GM19239 (cell line): ENCODE measurements at regions not wholly inside any gene's neighbourhood (a gene's known extent, or its start where the extent isn't known, plus 50 kb on each side); places are given as distances from the start of the nearest gene placed in this dataset.
"Not testable (repeated sequence)": the region's sequence is repeated elsewhere in the genome, so short reads cannot be mapped to it uniquely, and the experiment has no call there.

Experiments
- DNase-seq: peaks from one replicate; pipeline ENCODE4 v3.0.0; 2011; ENCODE audit warnings: low spot score; ENCODE audit not compliant: insufficient read length
- FAIRE-seq: peaks from 2 replicates; lab custom pipeline; 2011; peaks lifted over from hg19 to GRCh38; lab: Jason Lieb, UNC

- FAIRE-seq (no peak), DNase-seq (no peak)
Observed at GRCh38 chr4:83758285-83758684, 222.4 kb downstream of the GPAT3 start.

- no peak for FAIRE-seq
- no peak for DNase-seq
Observed at GRCh38 chr4:83757121-83757621, 221.3 kb downstream of the GPAT3 start.

DNA sequence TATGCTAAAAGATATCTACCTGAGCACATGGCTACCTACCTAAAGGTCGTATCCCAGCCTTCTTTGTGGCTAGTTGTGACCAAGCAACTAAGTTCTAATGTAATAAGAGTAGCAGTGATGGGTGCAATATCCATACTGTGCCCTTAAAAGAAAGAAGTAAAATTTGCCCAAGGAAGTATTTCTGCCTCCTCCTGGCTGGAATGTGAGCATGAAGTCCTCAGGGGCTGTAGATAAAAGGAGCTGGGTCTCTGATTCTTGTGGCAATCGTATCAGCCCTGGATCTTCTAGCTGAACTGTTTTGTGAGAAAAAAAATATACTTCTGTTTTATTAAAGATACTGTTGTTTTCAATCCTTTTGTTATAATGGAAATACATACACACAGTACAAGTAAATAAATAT, 217.4 kb downstream of the GPAT3 start:
- FAIRE-seq (no peak), DNase-seq (no peak)

DNA sequence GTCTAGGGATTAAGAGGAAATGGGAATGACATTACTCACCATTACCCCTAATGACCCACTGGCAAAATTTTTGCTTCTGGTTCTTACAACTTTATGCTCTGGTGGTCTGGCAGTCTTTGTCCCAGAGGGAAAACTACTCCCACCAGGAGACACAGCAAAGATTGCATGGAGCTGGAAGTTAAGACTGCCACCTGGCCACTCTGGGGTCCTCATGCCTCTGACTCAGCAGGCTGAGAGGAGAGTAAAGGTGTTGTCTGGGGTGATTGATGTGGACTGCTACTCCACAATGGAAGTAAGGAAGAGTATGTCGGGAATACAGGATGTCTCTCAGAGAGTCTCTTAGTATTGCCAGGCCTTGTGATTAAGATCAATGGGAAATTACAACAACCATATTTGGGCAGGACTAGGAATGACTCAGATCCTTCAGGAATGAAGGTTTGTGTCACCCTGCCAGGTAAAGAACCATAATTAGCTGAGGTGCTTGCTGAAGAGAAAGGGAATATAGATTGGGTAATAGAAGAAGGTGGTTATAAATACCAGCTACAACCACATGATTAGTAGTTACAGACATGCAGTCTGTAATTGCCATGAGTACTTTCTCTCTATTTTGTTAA, 215.5 kb downstream of the GPAT3 start:
- no peak for FAIRE-seq
- DNase-seq: no peak

DNA sequence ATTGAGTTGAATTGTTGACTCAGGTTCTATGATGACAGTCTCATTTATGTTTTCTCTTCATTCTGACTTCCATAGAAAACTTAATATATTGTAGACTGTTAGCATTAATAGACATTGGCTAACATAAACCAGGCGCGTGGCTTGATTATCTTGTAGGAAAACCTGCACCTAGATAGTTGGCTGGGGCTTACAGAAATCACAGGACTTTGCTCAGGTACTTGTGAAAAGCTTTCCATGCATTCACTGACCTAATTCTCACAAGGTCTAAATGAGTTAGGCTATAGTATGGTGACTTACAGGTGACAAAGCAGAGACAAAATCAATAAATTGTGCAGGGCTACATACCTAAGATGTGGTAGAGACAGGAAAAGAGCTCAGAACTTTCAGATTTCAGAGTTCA, 212.8 kb downstream of the GPAT3 start:
- FAIRE-seq (no peak), DNase-seq (no peak)

DNA sequence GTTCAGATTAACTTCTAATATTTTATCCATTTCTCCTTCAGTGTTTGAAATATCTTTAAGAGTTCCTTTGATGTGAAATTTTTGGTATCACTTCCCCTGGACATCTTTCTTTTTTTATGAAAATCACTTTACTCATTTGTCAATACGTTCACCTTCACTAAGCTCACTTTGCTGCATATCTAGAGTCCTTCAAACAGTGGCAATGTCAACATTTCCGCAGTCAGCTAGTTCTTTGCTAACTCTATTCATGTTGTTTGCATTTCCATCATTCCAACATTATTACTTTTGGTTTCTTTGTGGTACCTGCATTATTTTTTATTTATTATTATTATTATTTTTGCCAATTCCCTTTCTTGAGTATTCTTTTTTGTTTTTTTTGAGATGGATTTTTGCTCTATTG, 203.0 kb downstream of the GPAT3 start:
- DNase-seq: no peak

DNA sequence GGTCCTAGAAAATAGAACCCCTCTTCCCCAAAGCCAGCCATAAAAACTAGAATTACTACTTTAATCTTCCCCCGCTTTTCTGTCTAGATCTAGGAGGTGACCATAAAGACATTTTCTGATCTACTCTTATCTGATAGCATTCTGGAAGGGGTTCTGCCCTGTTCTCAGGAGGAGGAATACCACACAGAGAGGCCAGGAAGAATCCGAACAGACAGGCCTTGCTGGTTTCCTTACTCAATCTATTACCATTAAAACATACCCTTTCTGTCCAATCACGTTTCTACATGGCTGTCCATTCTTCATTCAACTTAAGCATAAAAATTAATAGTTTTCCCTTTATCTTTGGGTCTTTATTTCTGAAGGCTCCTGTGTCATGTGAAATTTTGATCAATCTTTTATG, 198.7 kb downstream of the GPAT3 start:
- DNase-seq (no peak), FAIRE-seq (no peak)

More for the DNA sequence above, 203.0 kb downstream of the GPAT3 start:
- FAIRE-seq: no peak

- DNase-seq (no peak), FAIRE-seq (no peak)
Observed at GRCh38 chr4:83732114-83732635, 196.3 kb downstream of the GPAT3 start.

- FAIRE-seq (no peak), DNase-seq (no peak)
Observed at GRCh38 chr4:83731609-83732008, 195.7 kb downstream of the GPAT3 start.

- FAIRE-seq, DNase-seq: not testable (repeated sequence)
Observed at GRCh38 chr4:83730958-83731357, 195.1 kb downstream of the GPAT3 start.

DNA sequence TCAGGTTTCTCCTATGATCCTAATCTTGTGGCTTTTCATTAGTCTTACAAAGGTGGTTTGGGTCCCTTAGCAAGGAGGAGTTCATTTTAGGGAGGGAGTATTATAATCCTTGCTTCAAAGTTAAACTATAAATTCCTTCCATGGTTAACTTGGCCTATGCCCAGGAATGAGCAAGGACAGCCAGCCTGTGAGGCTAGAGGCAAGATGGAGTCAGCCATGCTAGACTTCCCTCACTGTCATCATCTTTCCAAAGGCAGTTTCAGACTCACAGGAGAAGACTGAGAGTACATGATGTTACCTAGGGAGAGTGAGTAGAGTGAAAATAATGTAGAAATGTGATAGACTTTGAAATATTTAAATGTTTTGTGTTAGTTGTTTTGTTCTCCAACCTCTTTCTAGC, 192.3 kb downstream of the GPAT3 start:
- FAIRE-seq: no peak
- DNase-seq: no peak

DNA sequence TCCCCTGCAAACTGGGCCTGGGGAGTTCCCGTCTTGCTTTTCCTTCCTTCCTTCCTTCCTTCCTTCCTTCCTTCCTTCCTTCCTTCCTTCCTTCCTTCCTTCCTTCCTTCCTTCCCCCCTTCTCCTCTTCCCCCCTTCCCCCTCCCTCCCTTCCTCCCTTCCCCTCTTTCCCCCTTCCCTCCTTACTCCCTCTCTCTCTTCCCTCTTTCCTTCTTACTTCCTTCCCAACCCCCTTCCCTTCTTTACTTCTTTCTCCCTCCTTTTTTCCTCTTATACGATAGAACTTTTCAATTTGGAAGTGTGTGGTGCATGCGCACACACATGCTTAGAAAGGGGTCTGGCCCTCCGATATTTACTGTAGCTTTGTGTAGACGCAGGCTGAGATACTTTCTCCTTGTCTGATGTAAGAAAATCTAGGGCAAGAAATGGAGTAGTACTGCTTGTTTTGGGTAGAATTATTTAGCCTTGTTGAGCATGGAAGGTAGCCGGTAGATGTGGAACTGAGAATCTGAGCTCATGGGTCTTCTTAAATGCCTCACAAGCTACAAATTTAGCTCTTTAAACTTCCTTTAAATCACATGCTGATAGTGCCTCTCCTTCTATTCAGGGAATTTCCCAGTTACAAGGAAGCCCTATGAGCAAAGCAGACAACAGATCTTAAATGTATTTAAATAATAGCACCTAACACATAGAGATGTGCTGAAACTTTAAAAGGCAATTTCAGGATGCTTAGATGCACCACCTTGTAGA, 189.6 kb downstream of the GPAT3 start:
- DNase-seq (no peak), FAIRE-seq (no peak)

DNA sequence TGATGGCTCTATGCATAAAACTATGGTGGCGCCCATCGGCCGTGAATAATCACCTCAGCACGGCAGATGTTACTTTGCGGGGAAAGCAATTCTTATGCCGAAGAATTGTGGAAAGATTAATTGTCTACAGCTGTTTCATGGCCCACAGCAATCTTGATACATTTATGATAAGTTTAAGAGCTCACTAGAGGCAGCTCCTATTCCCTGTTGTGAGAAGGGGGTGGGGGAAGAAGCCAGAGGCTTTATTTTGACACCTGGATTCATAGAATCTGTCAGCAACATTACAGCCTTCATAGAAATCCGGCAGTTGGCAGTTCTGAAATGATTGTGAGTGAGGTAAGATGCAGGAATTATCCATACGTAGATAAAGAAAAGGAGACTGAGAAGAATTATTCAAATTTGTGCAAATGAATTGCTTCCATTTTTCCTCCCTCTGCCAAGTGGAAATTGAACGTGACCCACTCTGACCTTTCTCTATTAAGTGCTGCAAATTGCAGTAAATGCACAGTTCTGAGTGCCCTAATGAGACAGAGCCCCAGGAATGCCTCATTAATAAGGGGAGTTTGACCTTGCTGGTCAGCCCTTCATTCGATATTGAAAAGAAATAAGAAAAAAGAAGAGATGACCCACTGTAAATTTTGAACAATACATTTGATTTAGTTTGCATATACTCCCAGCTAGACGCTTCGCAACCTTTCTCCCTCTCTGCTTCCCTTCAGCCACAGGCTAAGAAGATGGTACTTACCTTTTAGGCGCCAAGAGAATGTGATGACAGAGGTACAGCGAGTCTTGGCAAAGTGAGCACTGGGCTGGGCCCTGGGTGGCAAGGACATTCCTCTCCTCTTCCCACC, 188.8 kb downstream of the GPAT3 start:
- DNase-seq: no peak
- no peak for FAIRE-seq

GRCh38 chr4:83723609-83724008, 187.7 kb downstream of the GPAT3 start:
- DNase-seq: no peak
- FAIRE-seq: no peak

DNA sequence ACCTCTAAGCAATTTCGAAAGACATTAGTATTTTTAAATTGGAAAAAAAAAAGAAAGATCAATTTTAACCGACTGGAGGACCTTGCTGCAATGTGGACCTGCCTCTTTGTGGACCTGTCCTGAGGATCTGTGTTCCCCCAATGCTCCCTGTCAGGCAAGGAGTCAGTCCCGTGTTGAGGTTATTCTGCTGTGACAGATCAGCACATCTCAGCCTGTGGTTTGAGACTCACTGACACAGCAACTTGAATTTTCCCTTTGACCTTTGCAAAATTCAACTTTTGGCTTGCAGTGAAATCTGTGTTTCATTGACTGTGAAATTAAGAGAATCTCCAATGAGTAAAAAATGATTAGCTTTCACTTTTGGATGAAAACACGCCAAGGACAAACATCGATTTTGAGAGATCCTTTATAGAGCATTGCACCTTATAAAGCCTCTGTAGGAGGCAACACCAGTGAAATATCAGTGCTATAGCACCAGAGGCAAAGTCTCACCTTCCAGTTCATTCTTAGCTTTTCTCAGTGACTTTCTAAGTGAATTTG, 186.9 kb downstream of the GPAT3 start:
- FAIRE-seq (no peak), DNase-seq (no peak)

GRCh38 chr4:83716874-83717273, 181.0 kb downstream of the GPAT3 start:
- DNase-seq (no peak), FAIRE-seq (no peak)

DNA sequence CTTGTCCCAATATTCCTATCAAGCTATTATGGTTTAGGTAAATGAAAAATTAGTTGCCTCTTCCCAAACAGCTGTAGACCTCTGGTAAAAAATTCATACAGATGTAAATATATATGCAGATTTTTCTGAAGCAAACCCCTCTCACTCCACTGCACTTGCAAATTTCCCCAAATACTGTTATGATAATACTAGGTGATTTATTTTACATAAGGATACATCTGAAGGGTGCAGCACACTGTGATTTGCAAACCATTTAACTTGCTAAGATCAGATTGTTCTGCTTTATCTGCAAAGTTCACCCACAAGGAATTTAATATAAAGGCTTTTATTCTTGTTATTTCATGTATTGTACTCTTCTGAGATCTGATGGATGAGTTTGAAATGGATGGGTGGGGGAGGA, 177.0 kb downstream of the GPAT3 start:
- DNase-seq (no peak), FAIRE-seq (no peak)

GRCh38 chr4:83709627-83710026, 173.7 kb downstream of the GPAT3 start:
- FAIRE-seq (no peak), DNase-seq (no peak)

DNA sequence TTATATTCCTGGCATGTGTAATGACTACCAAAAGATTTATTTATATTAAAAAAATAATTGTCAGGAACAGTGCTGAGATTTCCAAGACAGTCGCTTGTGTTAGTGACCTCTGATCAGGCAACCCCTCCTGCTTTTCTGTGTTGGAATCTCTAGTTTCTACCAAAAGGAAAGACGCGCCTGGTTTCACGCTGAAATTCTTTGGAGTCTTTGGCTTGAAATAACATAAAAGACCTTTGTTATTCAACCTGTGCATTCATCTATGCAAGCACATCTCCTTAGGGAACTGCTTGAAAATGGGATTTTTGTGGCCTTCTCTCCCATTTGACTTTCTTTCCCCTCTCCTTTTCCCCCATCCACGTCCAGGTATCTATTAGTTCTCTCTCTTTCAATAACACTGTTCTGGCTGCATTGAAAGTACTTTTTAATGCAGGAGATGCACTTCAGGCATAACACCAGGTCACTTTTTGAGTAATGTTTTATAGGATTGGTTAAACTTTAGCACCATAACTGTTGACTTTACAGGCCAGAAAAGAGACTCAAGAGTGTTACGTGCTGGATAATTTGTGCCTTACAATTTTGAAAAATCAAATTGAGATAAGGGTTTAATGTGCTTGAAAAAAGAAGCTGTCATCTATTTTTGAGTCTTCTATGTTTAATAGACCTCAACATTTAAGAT, 172.7 kb downstream of the GPAT3 start:
- no peak for FAIRE-seq
- DNase-seq: no peak

DNA sequence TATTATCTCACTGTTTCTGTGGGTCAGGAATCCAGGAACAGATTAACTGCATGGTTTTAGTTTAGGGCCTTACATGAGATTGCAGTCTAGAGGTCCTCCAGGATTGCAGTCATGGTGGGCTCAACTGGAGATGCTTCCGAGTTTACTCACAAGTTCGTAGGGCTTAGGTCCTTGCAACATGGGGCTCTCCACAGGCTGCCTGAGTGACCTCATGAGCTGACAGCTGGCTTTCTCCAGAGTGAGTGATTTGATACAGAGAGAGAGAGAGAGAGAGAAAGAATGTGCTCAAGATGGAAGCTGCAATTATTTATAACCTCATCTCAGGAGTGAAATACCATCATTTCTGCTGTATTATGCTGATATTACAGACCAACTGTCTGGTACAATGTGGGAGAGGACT, 168.9 kb downstream of the GPAT3 start:
- DNase-seq (no peak), FAIRE-seq (no peak)
